Spleen (tissue), 11 donors: ENCODE measurements at regions not wholly inside any gene's neighbourhood (a gene's known extent, or its start where the extent isn't known, plus 50 kb on each side); places are given as distances from the start of the nearest gene placed in this dataset.

Source experiments
- DNase-seq: peaks from one replicate; pipeline ENCODE4 v3.0.0-alpha.2; 2020
- H3K27ac ChIP-seq, 8 donors: fragments of 200-600 bp; sonication (generic) in 7 of 8; 1 replicate in 4 of 8; 2 replicates in 4 of 8; pipeline versions ENCODE4 v1.5.0 to v1.8.0; 2016 to 2021; ENCODE audit warnings: inconsistent platforms in 4 of 8, mild to moderate bottlenecking in 4 of 8, moderate library complexity in 1 of 8
- H3K27me3 ChIP-seq, 7 donors: fragments of 200-600 bp; sonication (generic) in 6 of 7; replicated peaks in 1 of 7; 1 replicate in 4 of 7; 2 replicates in 3 of 7; pipeline versions ENCODE4 v1.5.0 to v1.8.0; 2016 to 2021; ENCODE audit warnings: inconsistent platforms in 3 of 7, mild to moderate bottlenecking in 1 of 7
- H3K36me3 ChIP-seq, 6 donors: fragments of 200-600 bp; sonication (generic) in 5 of 6; 1 replicate in 4 of 6; 2 replicates in 2 of 6; pipeline versions ENCODE4 v1.5.0 to v1.8.0; 2016 to 2021; ENCODE audit warnings: inconsistent platforms in 2 of 6
- H3K4me1 ChIP-seq, 6 donors: fragments of 200-600 bp; sonication (generic) in 5 of 6; 1 replicate in 3 of 6; 2 replicates in 3 of 6; pipeline versions ENCODE4 v1.5.0 to v1.8.0; 2016 to 2021; ENCODE audit warnings: inconsistent platforms in 3 of 6
- H3K4me3 ChIP-seq, 8 donors: fragments of 200-600 bp; sonication (generic) in 7 of 8; 1 replicate in 4 of 8; 2 replicates in 4 of 8; pipeline versions ENCODE4 v1.5.0 to v1.8.0; 2016 to 2021; ENCODE audit warnings: inconsistent platforms in 4 of 8, mild to moderate bottlenecking in 4 of 8, moderate library complexity in 2 of 8
- H3K9me3 ChIP-seq, 8 donors: fragments of 200-600 bp; sonication (generic) in 7 of 8; 1 replicate in 4 of 8; 2 replicates in 4 of 8; pipeline versions ENCODE4 v1.5.0 to v1.8.0; 2016 to 2021; ENCODE audit warnings: inconsistent platforms in 4 of 8
- CTCF ChIP-seq, 11 experiments: fragments of 200-600 bp in 7 of 11; fragments of 450-650 bp in 4 of 11; sonication (generic) in 4 of 11; IDR thresholded peaks in 8 of 11; conservative IDR thresholded peaks in 3 of 11; 1 replicate in 7 of 11; 2 replicates in 4 of 11; pipeline versions ENCODE4 v1.4.0 to v1.8.0; 2016 to 2021; ENCODE audit warnings: antibody characterized with exemption in 11 of 11, inconsistent platforms in 4 of 11, mild to moderate bottlenecking in 1 of 11
- POLR2A ChIP-seq, 3 donors: fragments of 450-650 bp; IDR thresholded peaks; one replicate each; pipeline ENCODE4 v1.5.1; 2017; ENCODE audit warnings: antibody characterized with exemption in 3 of 3, mild to moderate bottlenecking in 1 of 3
- POLR2AphosphoS5 ChIP-seq, 3 donors: sonication (generic); formaldehyde crosslinking; IDR thresholded peaks; one replicate each; pipeline ENCODE4 v1.5.1; 2017; ENCODE audit warnings: antibody characterized with exemption in 3 of 3
- WGBS, 5 donors: extraction: QIAGEN DNeasy Blood & Tissue Kit in 3 of 5; methylation state at CpG; one replicate each; pipeline versions ENCODE4 v1.1.5 to v1.1.7; 2013 to 2018; 5-methylcytosine and 5-hydroxymethylcytosine counted together
- intact Hi-C: fragments of 100-400 bp; cut with DNase I; formaldehyde crosslinking; loops from one replicate; pipeline ENCODE4 v1.15.0; 2023; ENCODE audit warnings: low total_unique reads
- donor health status: healthy with polysubstance abuse.
- donor health status: DM: no; HTN: no; CAD: no; lungs with moderate emphysema.
- donor health status: DM: no; HTN: no; CAD: no.
- donor health status: Bipolar disorder and iron deficiency.
- donor health status: healthy.
- donor health status: DM: no; HTN: no; CAD: no.
- donor health status: DM: yes; HTN: yes; CAD: no.

DNA sequence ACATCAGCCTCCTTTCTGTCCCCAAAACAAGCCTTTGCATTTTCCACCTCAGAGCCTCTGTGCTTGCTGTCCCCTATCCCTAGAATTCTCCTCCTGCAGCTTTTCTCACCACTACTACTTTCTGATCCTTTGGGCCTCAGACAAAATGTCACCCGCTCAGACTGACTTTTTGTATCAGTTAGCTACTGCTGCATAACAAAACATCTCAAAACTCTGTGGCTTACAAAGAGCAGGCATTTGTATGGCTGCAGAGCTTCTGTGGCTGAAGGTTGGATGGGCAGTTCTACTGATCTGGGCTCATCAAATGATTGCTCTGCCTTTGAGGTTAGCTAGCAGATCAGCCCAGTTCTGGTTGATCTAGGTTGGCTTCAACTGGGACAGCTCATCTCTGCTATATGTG is 248.7 kb downstream of the MN1 start:
- H3K4me1 ChIP-seq = no peaks in the 10 kb centered on the region
- 96 to 100% (median 100%) methylated on average over 1 of the region's 1 CpG for whole genome bisulfite sequencing, 5 donors

DNA sequence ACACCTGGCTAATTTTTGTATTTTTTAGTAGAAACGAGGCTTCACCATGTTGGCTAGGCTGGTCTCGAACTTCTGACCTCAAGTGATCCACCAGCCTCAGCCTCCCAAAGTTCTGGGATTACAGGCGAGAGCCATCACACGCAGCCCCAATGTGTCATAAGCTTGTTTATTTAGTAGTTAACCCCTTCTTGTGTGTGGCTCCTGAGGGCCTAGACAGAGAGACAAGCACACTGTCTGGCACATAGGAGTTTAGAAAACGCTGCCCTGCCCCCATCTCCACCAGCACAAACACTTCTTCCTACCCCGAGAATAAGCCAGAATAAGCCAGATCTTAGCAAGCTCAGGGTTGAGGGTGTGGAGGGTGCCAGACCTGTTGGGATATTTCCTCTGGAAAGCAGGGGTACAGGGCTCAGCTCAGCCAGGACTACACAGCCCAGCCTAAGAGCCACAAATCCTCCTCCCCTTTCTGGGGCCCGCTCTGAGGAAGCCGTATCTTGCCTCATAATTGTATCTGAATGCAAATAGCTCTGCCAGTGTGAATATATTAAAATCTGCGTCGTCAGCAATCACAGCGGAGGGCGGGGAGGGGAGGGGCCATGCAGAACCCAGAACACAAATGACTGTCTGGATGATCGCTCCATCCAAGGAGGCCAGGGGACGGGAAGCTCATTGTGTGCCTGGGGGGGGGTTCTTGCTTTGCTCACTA is 247.3 kb downstream of the MN1 start:
- TF ChIP-seq POLR2A (IDR thresholded peaks at IDR 0.05) = no peak
- TF ChIP-seq CTCF (IDR thresholded peaks at IDR 0.05 in 8 of 11, conservative IDR thresholded peaks at IDR 0.05 in 3 of 11) = no peak
- no peak for TF ChIP-seq POLR2AphosphoS5 (IDR thresholded peaks at IDR 0.05)
- DNase-seq = no peak
- no peaks in the 10 kb centered on the region for H3K4me1 ChIP-seq
- no peak overlapping the region for H3K27ac ChIP-seq
- WGBS, 5 donors = 55 to 71% (median 60%) methylated on average over 14 of the region's 14 CpGs
- peaks cover 0 to 4% (median 0%) of the 10 kb centered on the region in 7 donors for H3K27me3 ChIP-seq
- H3K9me3 ChIP-seq = peaks cover 0 to 8% (median 0%) of the 10 kb centered on the region in 8 donors
- intact Hi-C loops = no loop called here
- H3K4me3 ChIP-seq = no peak overlapping the region
- H3K36me3 ChIP-seq = no peaks in the 10 kb centered on the region

More for the DNA sequence above, 248.7 kb downstream of the MN1 start:
- TF ChIP-seq CTCF (IDR thresholded peaks at IDR 0.05 in 8 of 11, conservative IDR thresholded peaks at IDR 0.05 in 3 of 11) = no peak
- TF ChIP-seq POLR2A (IDR thresholded peaks at IDR 0.05) = no peak
- no peak for TF ChIP-seq POLR2AphosphoS5 (IDR thresholded peaks at IDR 0.05)
- H3K36me3 ChIP-seq = no peaks in the 10 kb centered on the region
- intact Hi-C loops = no loop called here
- H3K27ac ChIP-seq = no peak overlapping the region
- H3K4me3 ChIP-seq = no peak overlapping the region
- H3K9me3 ChIP-seq = peaks cover 0 to 8% (median 0%) of the 10 kb centered on the region in 8 donors
- no peak for DNase-seq
- no peaks in the 10 kb centered on the region for H3K27me3 ChIP-seq

- peaks cover 0 to 8% (median 0%) of the 10 kb centered on the region in 8 donors for H3K9me3 ChIP-seq
Observed at GRCh38 chr22:27554841-27555456, 246.6 kb downstream of the MN1 start.

More at GRCh38 chr22:27554841-27555456, 246.6 kb downstream of the MN1 start:
- peaks cover 0 to 4% (median 0%) of the 10 kb centered on the region in 7 donors for H3K27me3 ChIP-seq
- WGBS, 5 donors = 82 to 93% (median 89%) methylated on average over 6 of the region's 6 CpGs
- DNase-seq = no peak
- intact Hi-C loops = no loop called here
- H3K27ac ChIP-seq = no peak overlapping the region
- H3K36me3 ChIP-seq = no peaks in the 10 kb centered on the region
- no peak overlapping the region for H3K4me3 ChIP-seq
- no peaks in the 10 kb centered on the region for H3K4me1 ChIP-seq
- TF ChIP-seq POLR2AphosphoS5 (IDR thresholded peaks at IDR 0.05) (no peak), CTCF (IDR thresholded peaks at IDR 0.05 in 8 of 11, conservative IDR thresholded peaks at IDR 0.05 in 3 of 11) (no peak), POLR2A (IDR thresholded peaks at IDR 0.05) (no peak)
